Loucy (cell line): ENCODE measurements at regions not wholly inside any gene's neighbourhood (a gene's known extent, or its start where the extent isn't known, plus 50 kb on each side); places are given as distances from the start of the nearest gene placed in this dataset.

ENCODE experiments used
- EZH2phosphoT487 ChIP-seq: fragments of 200-600 bp; IDR thresholded peaks from 2 replicates; pipeline ENCODE4 v1.6.1; 2018; ENCODE audit warnings: antibody characterized with exemption, mild to moderate bottlenecking, moderate library complexity, borderline replicate concordance
- TF ChIP-seq, protein P1 (sequence below): fragments of 200-600 bp; sonication (generic); conservative IDR thresholded peaks from 2 replicates; pipeline ENCODE4 v1.5.1; 2014; ENCODE audit warnings: mild to moderate bottlenecking, antibody characterized with exemption, low read length

DNA sequence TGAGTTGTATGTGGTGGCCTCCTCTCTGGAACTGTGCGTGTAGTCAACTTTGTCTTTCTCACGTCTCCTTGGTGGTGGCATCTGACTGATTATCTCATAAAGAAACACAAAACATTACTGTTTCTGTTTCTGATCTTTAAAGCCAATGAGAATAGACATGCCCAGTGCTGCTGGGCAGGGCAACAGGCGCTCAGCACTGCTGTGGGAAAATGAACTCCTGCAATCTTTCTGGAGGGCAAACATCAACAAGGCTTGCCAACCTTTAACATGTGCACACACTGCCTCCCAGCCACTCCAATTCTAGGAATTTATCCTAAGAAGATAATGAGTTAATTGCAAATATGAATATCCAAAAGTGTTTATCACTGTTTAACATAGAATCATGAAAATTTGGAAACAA is 106.3 kb upstream of the CD93 start:
- TF ChIP-seq, protein P1, sequence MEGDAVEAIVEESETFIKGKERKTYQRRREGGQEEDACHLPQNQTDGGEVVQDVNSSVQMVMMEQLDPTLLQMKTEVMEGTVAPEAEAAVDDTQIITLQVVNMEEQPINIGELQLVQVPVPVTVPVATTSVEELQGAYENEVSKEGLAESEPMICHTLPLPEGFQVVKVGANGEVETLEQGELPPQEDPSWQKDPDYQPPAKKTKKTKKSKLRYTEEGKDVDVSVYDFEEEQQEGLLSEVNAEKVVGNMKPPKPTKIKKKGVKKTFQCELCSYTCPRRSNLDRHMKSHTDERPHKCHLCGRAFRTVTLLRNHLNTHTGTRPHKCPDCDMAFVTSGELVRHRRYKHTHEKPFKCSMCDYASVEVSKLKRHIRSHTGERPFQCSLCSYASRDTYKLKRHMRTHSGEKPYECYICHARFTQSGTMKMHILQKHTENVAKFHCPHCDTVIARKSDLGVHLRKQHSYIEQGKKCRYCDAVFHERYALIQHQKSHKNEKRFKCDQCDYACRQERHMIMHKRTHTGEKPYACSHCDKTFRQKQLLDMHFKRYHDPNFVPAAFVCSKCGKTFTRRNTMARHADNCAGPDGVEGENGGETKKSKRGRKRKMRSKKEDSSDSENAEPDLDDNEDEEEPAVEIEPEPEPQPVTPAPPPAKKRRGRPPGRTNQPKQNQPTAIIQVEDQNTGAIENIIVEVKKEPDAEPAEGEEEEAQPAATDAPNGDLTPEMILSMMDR, result no peak
- no peak for TF ChIP-seq EZH2phosphoT487
